OCI-LY3 (cell line): ENCODE measurements at regions not wholly inside any gene's neighbourhood (a gene's known extent, or its start where the extent isn't known, plus 50 kb on each side); places are given as distances from the start of the nearest gene placed in this dataset.

ENCODE experiments used
- H2AFZ ChIP-seq: fragments of 200-600, 300-600 bp; shearing (Covaris generic); 2 replicates; pipeline ENCODE4 v1.6.0; 2014; ENCODE audit warnings: antibody characterized with exemption, low read depth, low read length
- H3K27ac ChIP-seq: fragments of 200-600, 300-600 bp; sonication (generic); 2 replicates; pipeline ENCODE4 v1.5.1; 2014; ENCODE audit warnings: mild to moderate bottlenecking, low read length, moderate library complexity, mixed read lengths
- H3K27me3 ChIP-seq: fragments of 200-600, 300-600 bp; sonication (generic); 2 replicates; pipeline ENCODE4 v1.6.1; 2014; ENCODE audit warnings: low read depth, low read length, mixed read lengths
- H3K36me3 ChIP-seq: fragments of 200-600, 300-600 bp; sonication (generic); replicated peaks from 2 replicates; pipeline ENCODE3; 2014; ENCODE audit warnings: low read depth, low read length, mixed read lengths
- H3K4me1 ChIP-seq: fragments of 300-600, 200-600 bp; sonication (generic); 2 replicates; pipeline ENCODE4 v1.6.1; 2014; ENCODE audit warnings: low read length, mixed read lengths
- H3K4me2 ChIP-seq: fragments of 200-600, 300-600 bp; sonication (generic); 2 replicates; pipeline ENCODE4 v1.6.1; 2014; ENCODE audit warnings: low read length, mixed read lengths
- H3K4me3 ChIP-seq: fragments of 300-600, 200-600 bp; sonication (generic); 2 replicates; pipeline ENCODE4 v1.5.1; 2014; ENCODE audit warnings: antibody characterized with exemption, mild to moderate bottlenecking, low read length, moderate library complexity
- H3K79me2 ChIP-seq: fragments of 300-600, 200-600 bp; shearing (Covaris generic); 2 replicates; pipeline ENCODE4 v1.6.1; 2014; ENCODE audit warnings: mild to moderate bottlenecking, low read length, mixed read lengths
- H3K9ac ChIP-seq: fragments of 300-600, 200-600 bp; shearing (Covaris generic); 2 replicates; pipeline ENCODE4 v1.6.0; 2014; ENCODE audit warnings: mild to moderate bottlenecking, low read length, moderate library complexity
- H3K9me3 ChIP-seq: fragments of 200-600, 300-600 bp; shearing (Covaris generic); 2 replicates; pipeline ENCODE4 v1.6.1; 2014; ENCODE audit warnings: low read length, mixed read lengths; ENCODE audit not compliant: insufficient read depth
- H4K20me1 ChIP-seq: fragments of 200-600, 300-600 bp; sonication (generic); 2 replicates; pipeline ENCODE4 v1.6.1; 2016; ENCODE audit warnings: low read length, mixed read lengths; ENCODE audit not compliant: insufficient read depth
- CTCF ChIP-seq: fragments of 200-600, 300-600 bp; sonication (generic); IDR thresholded peaks from 2 replicates; pipeline ENCODE4 v1.5.1; 2014; ENCODE audit warnings: antibody characterized with exemption, low read length, low read depth
- EZH2phosphoT487 ChIP-seq: fragments of 200-600 bp; shearing (Covaris generic); IDR thresholded peaks from 2 replicates; pipeline ENCODE4 v1.6.1; 2018; ENCODE audit warnings: antibody characterized with exemption, mixed run types, low read depth

- Histone ChIP-seq H3K4me1 (peaks cover 22% of the 10 kb centered on the region), H3K36me3 (no peaks in the 10 kb centered on the region), H3K9me3 (no peaks in the 10 kb centered on the region), H3K4me2 (peak overlapping the region; percentile 49), H3K27me3 (peaks cover 7% of the 10 kb centered on the region), H2AFZ (no peak overlapping the region; the same call in 1 of the 2 replicates), H4K20me1 (no peaks in the 10 kb centered on the region), H3K9ac (no peak overlapping the region), H3K27ac (no peak overlapping the region), H3K4me3 (peak overlapping the region; percentile 12; the same call in 1 of the 2 replicates), H3K79me2 (no peaks in the 10 kb centered on the region)
- TF ChIP-seq EZH2phosphoT487 (no peak), CTCF (no peak)
Measured at GRCh38 chr4:27327421-27328181, 467.0 kb downstream of the STIM2 start.

GRCh38 chr4:27338530-27338929, 477.9 kb downstream of the STIM2 start:
- no peaks in the 10 kb centered on the region for H4K20me1 ChIP-seq
- no peak overlapping the region for H2AFZ ChIP-seq
- H3K9ac ChIP-seq: no peak overlapping the region
- H3K27me3 ChIP-seq: no peaks in the 10 kb centered on the region
- H3K4me2 ChIP-seq: no peak overlapping the region
- no peaks in the 10 kb centered on the region for H3K9me3 ChIP-seq
- TF ChIP-seq EZH2phosphoT487 (no peak), CTCF (no peak)
- H3K36me3 ChIP-seq: no peaks in the 10 kb centered on the region
- no peak overlapping the region for H3K4me3 ChIP-seq
- H3K4me1 ChIP-seq: no peaks in the 10 kb centered on the region
- H3K27ac ChIP-seq: no peak overlapping the region
- H3K79me2 ChIP-seq: no peaks in the 10 kb centered on the region

- Histone ChIP-seq H3K27me3 (no peaks in the 10 kb centered on the region), H4K20me1 (no peaks in the 10 kb centered on the region)
Measured at GRCh38 chr4:27343411-27343810, 482.8 kb downstream of the STIM2 start.

GRCh38 chr4:27350161-27350560, 489.5 kb downstream of the STIM2 start:
- Histone ChIP-seq H2AFZ (no peak overlapping the region), H4K20me1 (no peaks in the 10 kb centered on the region), H3K4me3 (no peak overlapping the region), H3K79me2 (no peaks in the 10 kb centered on the region), H3K27me3 (no peaks in the 10 kb centered on the region), H3K4me2 (no peak overlapping the region), H3K4me1 (0 out of 2 replicates have a peak, but pooled peaks cover 2% of the 10 kb centered on the region), H3K27ac (no peak overlapping the region), H3K9me3 (no peaks in the 10 kb centered on the region), H3K9ac (no peak overlapping the region), H3K36me3 (no peaks in the 10 kb centered on the region)
- TF ChIP-seq EZH2phosphoT487: no peak
- no peak for TF ChIP-seq CTCF

More at GRCh38 chr4:27343411-27343810, 482.8 kb downstream of the STIM2 start:
- H3K79me2 ChIP-seq: no peaks in the 10 kb centered on the region
- no peaks in the 10 kb centered on the region for H3K4me1 ChIP-seq
- no peaks in the 10 kb centered on the region for H3K9me3 ChIP-seq
- H3K36me3 ChIP-seq: no peaks in the 10 kb centered on the region
- H3K4me2 ChIP-seq: no peak overlapping the region
- no peak overlapping the region for H3K27ac ChIP-seq
- H2AFZ ChIP-seq: no peak overlapping the region
- no peak overlapping the region for H3K9ac ChIP-seq
- no peak for TF ChIP-seq EZH2phosphoT487
- TF ChIP-seq CTCF: no peak
- H3K4me3 ChIP-seq: no peak overlapping the region
